ENCODE measurements at regions not wholly inside any gene's neighbourhood (a gene's known extent, or its start where the extent isn't known, plus 50 kb on each side); places are given as distances from the start of the nearest gene placed in this dataset.

DNA sequence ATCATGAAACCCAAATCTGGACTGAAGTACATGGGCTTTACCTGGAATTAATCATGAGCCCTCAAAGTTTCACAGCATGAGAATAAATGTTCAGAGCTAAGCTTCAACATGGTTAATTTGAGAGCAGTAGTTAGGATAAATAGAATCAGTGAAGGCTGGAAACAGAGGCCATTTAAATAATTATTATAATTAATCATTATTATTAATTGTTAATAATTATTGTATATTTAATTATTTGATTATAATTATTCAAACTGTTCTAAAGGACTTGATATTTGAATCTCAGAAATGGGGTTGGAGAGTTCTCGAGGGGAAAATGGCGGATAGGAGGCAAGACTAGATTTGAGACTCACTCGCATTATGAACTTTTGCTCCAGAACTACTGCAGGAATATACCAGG lies 119.6 kb upstream of the ITGA1 start:
- Histone ChIP-seq H3K4me3 (no peak overlapping the region), H3K27ac (no peak overlapping the region), H3K36me3 (ENCODE audit: insufficient read depth, low read length) (no peaks in the 10 kb centered on the region), H3K9ac (ENCODE audit: insufficient read length) (no peak overlapping the region), H3K9me3 (ENCODE audit: low read depth, low read length) (no peaks in the 10 kb centered on the region)
- no peak for DNase-seq (ENCODE audit: low read depth, low spot score)
- TF ChIP-seq POLR2AphosphoS5 (IDR thresholded peaks at IDR 0.05; ENCODE audit: borderline replicate concordance, low read depth, low read length) (no peak), FOXP2 (optimal IDR thresholded peaks at IDR 0.05; ENCODE audit: control extremely low read depth, extremely low read length, insufficient read depth) (no peak), EZH2 (IDR thresholded peaks at IDR 0.05) (no peak)

DNA sequence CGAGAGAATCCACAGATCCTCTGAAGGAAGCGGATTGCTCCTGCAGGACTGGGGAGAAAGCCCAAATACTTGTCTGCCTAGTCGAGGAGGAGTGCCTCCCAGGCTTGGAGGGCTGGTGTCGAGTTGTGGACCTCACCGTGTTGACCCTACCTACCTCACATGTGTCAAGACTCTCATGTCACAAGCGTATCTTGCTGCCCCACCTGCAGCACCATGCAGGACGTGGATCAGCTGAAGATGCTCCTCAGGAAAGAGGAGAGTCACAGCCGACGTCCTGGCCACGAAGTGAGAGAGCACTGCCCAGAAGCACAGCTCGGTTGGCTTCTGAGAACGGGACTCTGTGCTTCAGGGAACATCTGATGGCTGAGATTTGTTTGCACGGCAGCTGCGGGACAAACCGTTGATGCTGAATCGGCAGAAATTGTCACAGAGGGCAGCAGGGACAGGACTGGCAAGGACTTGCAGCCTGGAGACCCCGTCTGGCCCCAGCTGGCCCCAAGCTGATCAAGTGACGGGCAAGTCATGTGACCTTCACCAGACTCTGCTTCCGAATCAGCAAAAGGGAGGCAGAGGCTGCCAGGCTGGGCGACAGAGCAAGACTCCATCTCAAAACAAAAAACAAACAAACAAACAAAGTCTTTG lies 119.1 kb upstream of the ITGA1 start:
- Histone ChIP-seq H3K4me3 (no peak overlapping the region), H3K9me3 (ENCODE audit: low read depth, low read length) (no peaks in the 10 kb centered on the region), H3K9ac (ENCODE audit: insufficient read length) (no peak overlapping the region), H3K27ac (no peak overlapping the region), H3K36me3 (ENCODE audit: insufficient read depth, low read length) (no peaks in the 10 kb centered on the region)
- TF ChIP-seq POLR2AphosphoS5 (IDR thresholded peaks at IDR 0.05; ENCODE audit: borderline replicate concordance, low read depth, low read length) (no peak), FOXP2 (optimal IDR thresholded peaks at IDR 0.05; ENCODE audit: control extremely low read depth, extremely low read length, insufficient read depth) (no peak)
- no peak for DNase-seq (ENCODE audit: low read depth, low spot score)

DNA sequence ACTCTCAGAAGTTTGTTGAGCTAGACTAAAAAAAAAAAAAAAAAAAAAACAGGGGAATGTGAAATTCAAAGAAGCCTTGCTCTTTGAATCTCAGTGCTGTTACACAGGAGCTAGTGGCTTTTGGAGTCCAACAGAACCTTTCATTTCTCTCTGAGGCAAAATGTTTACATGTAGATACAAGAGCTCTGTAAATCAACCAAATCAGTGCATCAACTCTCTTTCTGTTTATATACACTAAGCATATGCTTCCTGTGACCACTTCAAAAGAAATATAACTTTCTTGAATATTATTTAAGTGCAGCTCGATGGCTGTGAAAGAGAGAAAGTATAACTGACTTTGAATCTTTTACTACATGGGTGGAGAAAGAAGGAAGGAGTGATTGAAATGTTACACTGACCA lies 115.3 kb upstream of the ITGA1 start:
- Histone ChIP-seq H3K4me3 (no peak overlapping the region), H3K36me3 (ENCODE audit: insufficient read depth, low read length) (no peaks in the 10 kb centered on the region), H3K9ac (ENCODE audit: insufficient read length) (no peak overlapping the region), H3K27ac (no peak overlapping the region), H3K9me3 (ENCODE audit: low read depth, low read length) (no peaks in the 10 kb centered on the region)
- TF ChIP-seq EZH2 (IDR thresholded peaks at IDR 0.05) (no peak), POLR2AphosphoS5 (IDR thresholded peaks at IDR 0.05; ENCODE audit: borderline replicate concordance, low read depth, low read length) (no peak), FOXP2 (optimal IDR thresholded peaks at IDR 0.05; ENCODE audit: control extremely low read depth, extremely low read length, insufficient read depth) (no peak)
- DNase-seq (ENCODE audit: low read depth, low spot score), result no peak

GRCh38 chr5:52673495-52673894 lies 114.2 kb upstream of the ITGA1 start:
- TF ChIP-seq FOXP2 (optimal IDR thresholded peaks at IDR 0.05; ENCODE audit: control extremely low read depth, extremely low read length, insufficient read depth) (no peak), EZH2 (IDR thresholded peaks at IDR 0.05) (no peak), POLR2AphosphoS5 (IDR thresholded peaks at IDR 0.05; ENCODE audit: borderline replicate concordance, low read depth, low read length) (no peak)
- Histone ChIP-seq H3K27ac (no peak overlapping the region), H3K9me3 (ENCODE audit: low read depth, low read length) (no peaks in the 10 kb centered on the region), H3K9ac (ENCODE audit: insufficient read length) (no peak overlapping the region), H3K36me3 (ENCODE audit: insufficient read depth, low read length) (no peaks in the 10 kb centered on the region), H3K4me3 (no peak overlapping the region)
- no peak for DNase-seq (ENCODE audit: low read depth, low spot score)

GRCh38 chr5:52674815-52675545 lies 112.7 kb upstream of the ITGA1 start:
- no peak for DNase-seq (ENCODE audit: low read depth, low spot score)
- TF ChIP-seq POLR2AphosphoS5 (IDR thresholded peaks at IDR 0.05; ENCODE audit: borderline replicate concordance, low read depth, low read length), result no peak
- TF ChIP-seq EZH2 (IDR thresholded peaks at IDR 0.05), result no peak
- no peak for TF ChIP-seq FOXP2 (optimal IDR thresholded peaks at IDR 0.05; ENCODE audit: control extremely low read depth, extremely low read length, insufficient read depth)
- no peak overlapping the region for H3K27ac ChIP-seq

DNA sequence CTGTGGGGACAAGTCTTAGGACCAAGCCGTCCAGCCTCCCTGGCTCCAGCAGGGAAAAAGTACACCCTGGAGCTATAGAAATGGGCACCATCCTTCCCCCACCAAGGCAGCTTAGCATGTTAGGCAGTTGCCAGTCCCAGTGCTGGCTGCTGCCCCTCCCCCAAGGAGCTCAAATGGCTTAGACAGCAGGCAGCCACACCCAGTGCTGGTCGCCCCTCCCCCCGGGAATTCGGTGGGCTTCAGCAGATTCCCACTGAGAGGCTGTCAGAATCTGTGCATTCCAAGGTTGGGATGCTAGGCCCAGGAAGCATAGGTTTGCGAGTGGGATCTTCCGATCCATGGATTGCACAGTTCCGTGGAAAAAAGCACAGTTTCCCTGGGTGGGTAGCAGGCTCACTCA lies 105.2 kb upstream of the ITGA1 start:
- no peak for DNase-seq (ENCODE audit: low read depth, low spot score)
- Histone ChIP-seq H3K9me3 (ENCODE audit: low read depth, low read length) (no peaks in the 10 kb centered on the region), H3K36me3 (ENCODE audit: insufficient read depth, low read length) (no peaks in the 10 kb centered on the region), H3K27ac (no peak overlapping the region), H3K9ac (ENCODE audit: insufficient read length) (no peak overlapping the region), H3K4me3 (no peak overlapping the region)
- TF ChIP-seq POLR2AphosphoS5 (IDR thresholded peaks at IDR 0.05; ENCODE audit: borderline replicate concordance, low read depth, low read length) (no peak), FOXP2 (optimal IDR thresholded peaks at IDR 0.05; ENCODE audit: control extremely low read depth, extremely low read length, insufficient read depth) (no peak), EZH2 (IDR thresholded peaks at IDR 0.05) (no peak)

More at GRCh38 chr5:52674815-52675545, 112.7 kb upstream of the ITGA1 start:
- Histone ChIP-seq H3K9ac (ENCODE audit: insufficient read length) (no peak overlapping the region), H3K36me3 (ENCODE audit: insufficient read depth, low read length) (no peaks in the 10 kb centered on the region), H3K4me3 (no peak overlapping the region), H3K9me3 (ENCODE audit: low read depth, low read length) (no peaks in the 10 kb centered on the region)

DNA sequence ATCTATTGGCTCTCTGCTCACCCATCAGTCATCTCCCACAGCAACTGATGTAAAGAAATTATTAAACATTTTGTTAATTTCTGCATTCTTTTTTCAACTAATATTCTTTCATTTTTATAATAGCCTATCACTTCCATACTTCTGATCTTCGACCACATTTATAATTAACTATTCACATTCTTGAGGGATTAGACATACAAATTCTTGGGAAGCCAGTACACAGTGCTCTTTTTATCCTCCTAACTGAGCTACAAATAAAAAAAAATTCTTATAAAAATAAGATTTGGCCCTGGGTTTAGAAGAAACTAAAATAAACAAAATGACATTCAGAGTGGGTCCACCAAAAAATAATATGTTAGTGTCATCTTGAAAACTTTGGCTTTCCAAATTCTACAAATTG lies 103.7 kb upstream of the ITGA1 start:
- H3K27ac ChIP-seq, result no peak overlapping the region
- H3K9ac ChIP-seq (ENCODE audit: insufficient read length), result no peak overlapping the region
- H3K9me3 ChIP-seq (ENCODE audit: low read depth, low read length), result no peaks in the 10 kb centered on the region
- no peak overlapping the region for H3K4me3 ChIP-seq
- H3K36me3 ChIP-seq (ENCODE audit: insufficient read depth, low read length), result no peaks in the 10 kb centered on the region
- DNase-seq (ENCODE audit: low read depth, low spot score), result no peak
- TF ChIP-seq FOXP2 (optimal IDR thresholded peaks at IDR 0.05; ENCODE audit: control extremely low read depth, extremely low read length, insufficient read depth) (no peak), POLR2AphosphoS5 (IDR thresholded peaks at IDR 0.05; ENCODE audit: borderline replicate concordance, low read depth, low read length) (no peak), EZH2 (IDR thresholded peaks at IDR 0.05) (no peak)

DNA sequence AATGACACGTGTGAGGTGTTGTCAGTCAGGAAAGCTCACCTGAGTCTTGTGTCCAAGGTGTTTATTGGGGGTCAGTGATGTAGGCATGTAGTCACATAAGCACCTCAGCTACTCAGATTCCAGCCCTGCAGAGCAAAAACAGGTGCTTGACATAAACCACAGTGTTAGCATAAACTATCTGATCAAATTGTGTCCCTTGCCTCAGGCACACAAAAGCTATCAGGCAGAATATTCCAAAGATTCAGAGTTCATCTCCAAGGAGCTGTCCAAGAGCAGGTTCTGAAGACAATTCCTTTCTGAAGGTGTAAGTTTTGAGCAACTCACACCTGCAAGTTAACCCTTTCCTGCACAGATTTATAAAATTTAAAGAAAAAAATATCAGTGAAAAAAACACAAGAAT lies 102.2 kb upstream of the ITGA1 start:
- Histone ChIP-seq H3K9me3 (ENCODE audit: low read depth, low read length) (no peaks in the 10 kb centered on the region), H3K9ac (ENCODE audit: insufficient read length) (no peak overlapping the region), H3K36me3 (ENCODE audit: insufficient read depth, low read length) (no peaks in the 10 kb centered on the region), H3K27ac (no peak overlapping the region), H3K4me3 (no peak overlapping the region)
- TF ChIP-seq FOXP2 (optimal IDR thresholded peaks at IDR 0.05; ENCODE audit: control extremely low read depth, extremely low read length, insufficient read depth) (no peak), POLR2AphosphoS5 (IDR thresholded peaks at IDR 0.05; ENCODE audit: borderline replicate concordance, low read depth, low read length) (no peak), EZH2 (IDR thresholded peaks at IDR 0.05) (no peak)
- no peak for DNase-seq (ENCODE audit: low read depth, low spot score)

Data from SK-N-MC (cell line).